GM18870 (cell line): ENCODE measurements at regions not wholly inside any gene's neighbourhood (a gene's known extent, or its start where the extent isn't known, plus 50 kb on each side); places are given as distances from the start of the nearest gene placed in this dataset.
"Not testable (repeated sequence)": the region's sequence is repeated elsewhere in the genome, so short reads cannot be mapped to it uniquely, and the experiment has no call there.

Source experiments
- ATAC-seq: cut with Tn5 transposase; IDR thresholded peaks from one replicate; pipeline ENCODE4 v1.9.1; 2021; ENCODE audit warnings: moderate library complexity; ENCODE audit not compliant: unreplicated experiment

- ATAC-seq: no peak
These were observed 91.9 kb downstream of the FCRL5 start for GRCh38 chr1:157460381-157460780.

- ATAC-seq: no peak
These were observed 95.0 kb downstream of the FCRL5 start for GRCh38 chr1:157457279-157457678.

- no peak for ATAC-seq
These were observed 97.0 kb downstream of the FCRL5 start for GRCh38 chr1:157455318-157455717.

- ATAC-seq: no peak
These were observed 102.2 kb downstream of the FCRL5 start for GRCh38 chr1:157450106-157450505.

GRCh38 chr1:157448636-157449035 lies 103.7 kb downstream of the FCRL5 start:
- no peak for ATAC-seq

- ATAC-seq: not testable (repeated sequence)
These were observed 106.0 kb downstream of the FCRL5 start for GRCh38 chr1:157446356-157446755.

GRCh38 chr1:157445616-157446140 lies 106.6 kb downstream of the FCRL5 start:
- ATAC-seq: not testable (repeated sequence)

- ATAC-seq: no peak
These were observed 110.2 kb downstream of the FCRL5 start for GRCh38 chr1:157442065-157442464.

- ATAC-seq: no peak
These were observed 112.9 kb downstream of the FCRL5 start for GRCh38 chr1:157439302-157439954.

- no peak for ATAC-seq
These were observed 113.7 kb downstream of the FCRL5 start for GRCh38 chr1:157438613-157439012.

- no peak for ATAC-seq
These were observed 114.2 kb downstream of the FCRL5 start for GRCh38 chr1:157438146-157438545.

GRCh38 chr1:157437296-157437695 lies 115.0 kb downstream of the FCRL5 start:
- no peak for ATAC-seq

GRCh38 chr1:157431751-157432150 lies 120.6 kb downstream of the FCRL5 start:
- ATAC-seq: no peak

GRCh38 chr1:157429601-157430240 lies 122.6 kb downstream of the FCRL5 start:
- ATAC-seq: no peak

- ATAC-seq: not testable (repeated sequence)
These were observed 128.6 kb downstream of the FCRL5 start for GRCh38 chr1:157423764-157424163.

GRCh38 chr1:157419845-157420542 lies 132.3 kb downstream of the FCRL5 start:
- no peak for ATAC-seq

- ATAC-seq: no peak
These were observed 133.7 kb downstream of the FCRL5 start for GRCh38 chr1:157418659-157419058.

GRCh38 chr1:157418231-157418630 lies 134.1 kb downstream of the FCRL5 start:
- ATAC-seq: no peak

- ATAC-seq: no peak
These were observed 136.7 kb downstream of the FCRL5 start for GRCh38 chr1:157415661-157416060.

- no peak for ATAC-seq
These were observed 140.0 kb downstream of the FCRL5 start for GRCh38 chr1:157412308-157412707.

GRCh38 chr1:157411769-157412168 lies 140.5 kb downstream of the FCRL5 start:
- no peak for ATAC-seq

- no peak for ATAC-seq
These were observed 141.3 kb downstream of the FCRL5 start for GRCh38 chr1:157411064-157411463.
